Progenitor cell of endocrine pancreas (in vitro differentiated cells): ENCODE measurements at regions not wholly inside any gene's neighbourhood (a gene's known extent, or its start where the extent isn't known, plus 50 kb on each side); places are given as distances from the start of the nearest gene placed in this dataset.
"Not testable (repeated sequence)": the region's sequence is repeated elsewhere in the genome, so short reads cannot be mapped to it uniquely, and the experiment has no call there.

Experiments used
- DNase-seq: peaks from one replicate; pipeline ENCODE4 v3.0.0; 2021; ENCODE audit warnings: low spot score; ENCODE audit not compliant: unreplicated experiment
- H3K27ac Mint-ChIP-seq: 2 replicates; pipeline ENCODE4 v1.8.0; 2021; ENCODE audit warnings: mild to moderate bottlenecking, moderate library complexity, mixed read lengths
- H3K27me3 Mint-ChIP-seq: 2 replicates; pipeline ENCODE4 v1.8.0; 2021; ENCODE audit warnings: mixed read lengths
- H3K36me3 Mint-ChIP-seq: 2 replicates; pipeline ENCODE4 v1.8.0; 2022; ENCODE audit warnings: mixed read lengths; ENCODE audit not compliant: insufficient read depth
- H3K4me1 Mint-ChIP-seq: 2 replicates; pipeline ENCODE4 v1.8.0; 2021; ENCODE audit warnings: low read depth, mixed read lengths
- H3K4me3 Mint-ChIP-seq: 2 replicates; pipeline ENCODE4 v1.8.0; 2021; ENCODE audit warnings: low read depth, mild to moderate bottlenecking, moderate library complexity, mixed read lengths
- H3K9me3 Mint-ChIP-seq: 2 replicates; pipeline ENCODE4 v1.8.0; 2021; ENCODE audit warnings: low read depth, mixed read lengths
- TF ChIP-seq, protein P1 (sequence below): fragments of 200-600 bp; sonication (generic); IDR thresholded peaks from one replicate; pipeline ENCODE4 v1.5.0; 2021; ENCODE audit warnings: antibody characterized with exemption, mild to moderate bottlenecking; ENCODE audit not compliant: unreplicated experiment

- no peak overlapping the region for H3K27ac Mint-ChIP-seq
- no peaks in the 10 kb centered on the region for H3K36me3 Mint-ChIP-seq
- H3K9me3 Mint-ChIP-seq: no peaks in the 10 kb centered on the region
- no peaks in the 10 kb centered on the region for H3K27me3 Mint-ChIP-seq
- H3K4me3 Mint-ChIP-seq: no peak overlapping the region
- no peak for DNase-seq
- TF ChIP-seq, protein P1, sequence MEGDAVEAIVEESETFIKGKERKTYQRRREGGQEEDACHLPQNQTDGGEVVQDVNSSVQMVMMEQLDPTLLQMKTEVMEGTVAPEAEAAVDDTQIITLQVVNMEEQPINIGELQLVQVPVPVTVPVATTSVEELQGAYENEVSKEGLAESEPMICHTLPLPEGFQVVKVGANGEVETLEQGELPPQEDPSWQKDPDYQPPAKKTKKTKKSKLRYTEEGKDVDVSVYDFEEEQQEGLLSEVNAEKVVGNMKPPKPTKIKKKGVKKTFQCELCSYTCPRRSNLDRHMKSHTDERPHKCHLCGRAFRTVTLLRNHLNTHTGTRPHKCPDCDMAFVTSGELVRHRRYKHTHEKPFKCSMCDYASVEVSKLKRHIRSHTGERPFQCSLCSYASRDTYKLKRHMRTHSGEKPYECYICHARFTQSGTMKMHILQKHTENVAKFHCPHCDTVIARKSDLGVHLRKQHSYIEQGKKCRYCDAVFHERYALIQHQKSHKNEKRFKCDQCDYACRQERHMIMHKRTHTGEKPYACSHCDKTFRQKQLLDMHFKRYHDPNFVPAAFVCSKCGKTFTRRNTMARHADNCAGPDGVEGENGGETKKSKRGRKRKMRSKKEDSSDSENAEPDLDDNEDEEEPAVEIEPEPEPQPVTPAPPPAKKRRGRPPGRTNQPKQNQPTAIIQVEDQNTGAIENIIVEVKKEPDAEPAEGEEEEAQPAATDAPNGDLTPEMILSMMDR: no peak
- peaks cover 1% of the 10 kb centered on the region for H3K4me1 Mint-ChIP-seq
Observed at GRCh38 chr13:104530741-104531140, 1464.5 kb upstream of the SLC10A2 start.

GRCh38 chr13:104526561-104526960 lies 1460.3 kb upstream of the SLC10A2 start:
- no peak overlapping the region for H3K4me3 Mint-ChIP-seq
- peaks cover 7% of the 10 kb centered on the region for H3K9me3 Mint-ChIP-seq
- no peak for DNase-seq
- no peaks in the 10 kb centered on the region for H3K4me1 Mint-ChIP-seq
- H3K27me3 Mint-ChIP-seq: no peaks in the 10 kb centered on the region
- H3K27ac Mint-ChIP-seq: no peak overlapping the region
- H3K36me3 Mint-ChIP-seq: no peaks in the 10 kb centered on the region
- TF ChIP-seq, protein P1: no peak

DNA sequence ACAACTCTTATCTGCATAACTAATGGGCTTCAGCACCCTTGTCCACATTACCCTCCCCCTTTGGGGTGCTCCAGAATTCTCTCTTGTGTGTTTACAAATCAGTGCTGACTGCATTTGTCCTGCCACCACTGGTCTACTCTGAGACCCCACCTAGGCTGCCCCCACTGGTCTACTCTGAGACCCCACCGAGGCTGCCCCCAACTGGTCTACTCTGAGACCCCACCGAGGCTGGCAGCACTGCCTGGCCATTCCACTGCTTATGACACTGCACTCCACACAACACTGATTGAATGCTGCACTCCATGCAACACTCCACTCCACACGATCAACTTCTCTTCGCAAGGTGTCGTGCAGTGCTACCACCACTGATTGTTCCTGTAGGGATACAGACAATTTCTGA lies 1459.2 kb upstream of the SLC10A2 start:
- TF ChIP-seq, protein P1: no peak
- no peaks in the 10 kb centered on the region for H3K36me3 Mint-ChIP-seq
- H3K4me1 Mint-ChIP-seq: no peaks in the 10 kb centered on the region
- H3K27me3 Mint-ChIP-seq: no peaks in the 10 kb centered on the region
- no peak overlapping the region for H3K27ac Mint-ChIP-seq
- H3K4me3 Mint-ChIP-seq: no peak overlapping the region
- H3K9me3 Mint-ChIP-seq: peaks cover 7% of the 10 kb centered on the region
- no peak for DNase-seq

- TF ChIP-seq, protein P1: no peak
- Mint-ChIP-seq H3K4me3 (no peak overlapping the region), H3K9me3 (peaks cover 11% of the 10 kb centered on the region), H3K4me1 (no peaks in the 10 kb centered on the region), H3K36me3 (no peaks in the 10 kb centered on the region), H3K27ac (no peak overlapping the region), H3K27me3 (no peaks in the 10 kb centered on the region)
- DNase-seq: no peak
Observed at GRCh38 chr13:104522235-104523072, 1456.2 kb upstream of the SLC10A2 start.

DNA sequence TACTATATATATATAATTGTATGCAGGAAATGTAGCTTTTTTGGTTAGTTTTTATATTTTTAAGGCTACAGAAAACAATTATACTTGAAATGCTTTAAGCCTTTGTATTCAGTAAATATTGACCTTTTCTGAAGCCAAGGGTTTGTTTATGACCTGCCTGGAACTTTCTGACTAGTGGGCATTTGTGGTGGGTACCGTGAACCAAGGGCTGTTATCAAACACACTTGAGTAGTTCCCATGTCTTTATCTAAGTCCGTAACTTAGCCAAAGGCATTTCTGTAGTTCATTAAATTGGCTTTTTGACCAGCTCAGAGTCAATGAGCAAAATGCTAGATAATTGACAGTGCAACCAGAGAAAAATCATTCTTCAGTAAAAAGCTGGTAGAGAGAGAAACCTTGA lies 1444.2 kb upstream of the SLC10A2 start:
- H3K4me3 Mint-ChIP-seq: no peak overlapping the region
- TF ChIP-seq, protein P1: no peak
- no peak for DNase-seq
- H3K36me3 Mint-ChIP-seq: no peaks in the 10 kb centered on the region
- no peaks in the 10 kb centered on the region for H3K9me3 Mint-ChIP-seq
- no peak overlapping the region for H3K27ac Mint-ChIP-seq
- no peaks in the 10 kb centered on the region for H3K27me3 Mint-ChIP-seq
- H3K4me1 Mint-ChIP-seq: peaks cover 2% of the 10 kb centered on the region

GRCh38 chr13:104493502-104493901 lies 1427.3 kb upstream of the SLC10A2 start:
- H3K36me3 Mint-ChIP-seq, H3K27ac Mint-ChIP-seq, H3K4me1 Mint-ChIP-seq, H3K27me3 Mint-ChIP-seq, H3K4me3 Mint-ChIP-seq, H3K9me3 Mint-ChIP-seq, DNase-seq: not testable (repeated sequence)
